ENCODE measurements at regions not wholly inside any gene's neighbourhood (a gene's known extent, or its start where the extent isn't known, plus 50 kb on each side); places are given as distances from the start of the nearest gene placed in this dataset.

DNA sequence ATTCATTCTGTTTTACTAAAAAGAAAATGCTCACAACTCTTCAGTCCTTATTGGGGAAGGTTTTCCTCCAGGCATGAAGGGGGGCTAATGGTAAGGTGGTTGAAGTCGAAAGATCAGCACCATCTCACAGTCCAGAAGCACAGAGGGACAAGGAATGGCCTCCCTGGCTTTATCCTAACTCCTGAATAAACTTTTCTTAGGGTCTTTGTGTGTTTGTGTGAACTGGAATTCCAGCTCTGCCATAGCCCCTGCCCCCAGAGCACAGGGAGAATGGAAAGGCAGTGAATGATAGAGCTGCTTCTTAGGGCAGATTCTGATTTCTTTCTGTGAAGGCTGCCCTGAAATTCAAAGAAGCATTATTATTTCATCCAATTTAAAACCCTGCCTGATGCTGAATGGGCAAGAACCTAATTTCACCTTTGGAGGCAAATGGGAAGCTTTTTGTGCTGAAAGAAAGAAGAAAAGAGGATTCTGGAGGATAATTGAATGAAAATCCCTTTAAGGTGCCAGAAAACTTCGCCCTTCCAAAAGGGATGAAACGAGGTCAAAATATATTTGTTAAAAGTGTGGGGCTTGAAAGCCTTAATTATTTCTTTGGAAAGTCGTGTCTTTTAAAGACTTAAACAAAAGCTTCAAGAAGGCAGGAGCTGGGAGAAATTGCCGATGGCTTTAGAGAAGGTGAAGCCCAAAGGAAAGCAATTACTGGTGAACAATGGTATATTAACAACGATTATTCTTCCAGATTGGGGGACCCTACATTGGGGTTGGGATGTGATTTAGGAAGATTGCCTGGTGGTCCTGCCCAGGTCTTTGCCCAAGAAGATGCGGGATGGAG is 259.9 kb upstream of the RGMA start:
- TF ChIP-seq ZNF70 (CRISPR knock-in tag; IDR thresholded peaks at IDR 0.05) (no peak), ARNTL (CRISPR knock-in tag; IDR thresholded peaks at IDR 0.05; ENCODE audit: borderline replicate concordance, low read depth) (no peak), PATZ1 (CRISPR knock-in tag; IDR thresholded peaks at IDR 0.05; ENCODE audit: borderline replicate concordance) (no peak), SNAI2 (CRISPR knock-in tag; IDR thresholded peaks at IDR 0.05) (no peak), ISL1 (CRISPR knock-in tag; IDR thresholded peaks at IDR 0.05) (no peak), TOX (CRISPR knock-in tag; IDR thresholded peaks at IDR 0.05; ENCODE audit: borderline replicate concordance) (no peak), GLIS3 (CRISPR knock-in tag; IDR thresholded peaks at IDR 0.05) (no peak), CSDC2 (CRISPR knock-in tag; IDR thresholded peaks at IDR 0.05) (no peak), CSRNP3 (CRISPR knock-in tag; IDR thresholded peaks at IDR 0.05) (no peak), PPARA (CRISPR knock-in tag; IDR thresholded peaks at IDR 0.05; ENCODE audit: borderline replicate concordance) (no peak), ESRRG (CRISPR knock-in tag; IDR thresholded peaks at IDR 0.05) (no peak), RARB (CRISPR knock-in tag; IDR thresholded peaks at IDR 0.05) (no peak), ZFP3 (CRISPR knock-in tag; IDR thresholded peaks at IDR 0.05) (no peak), ZNF565 (CRISPR knock-in tag; conservative IDR thresholded peaks at IDR 0.05; ENCODE audit: low read depth) (no peak)
- TF ChIP-seq, protein P1, sequence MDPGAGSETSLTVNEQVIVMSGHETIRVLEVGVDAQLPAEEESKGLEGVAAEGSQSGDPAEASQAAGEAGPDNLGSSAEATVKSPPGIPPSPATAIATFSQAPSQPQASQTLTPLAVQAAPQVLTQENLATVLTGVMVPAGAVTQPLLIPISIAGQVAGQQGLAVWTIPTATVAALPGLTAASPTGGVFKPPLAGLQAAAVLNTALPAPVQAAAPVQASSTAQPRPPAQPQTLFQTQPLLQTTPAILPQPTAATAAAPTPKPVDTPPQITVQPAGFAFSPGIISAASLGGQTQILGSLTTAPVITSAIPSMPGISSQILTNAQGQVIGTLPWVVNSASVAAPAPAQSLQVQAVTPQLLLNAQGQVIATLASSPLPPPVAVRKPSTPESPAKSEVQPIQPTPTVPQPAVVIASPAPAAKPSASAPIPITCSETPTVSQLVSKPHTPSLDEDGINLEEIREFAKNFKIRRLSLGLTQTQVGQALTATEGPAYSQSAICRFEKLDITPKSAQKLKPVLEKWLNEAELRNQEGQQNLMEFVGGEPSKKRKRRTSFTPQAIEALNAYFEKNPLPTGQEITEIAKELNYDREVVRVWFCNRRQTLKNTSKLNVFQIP (CRISPR knock-in tag; IDR thresholded peaks at IDR 0.05; ENCODE audit: borderline replicate concordance, low read depth), result no peak
- ATAC-seq, result no peak

DNA sequence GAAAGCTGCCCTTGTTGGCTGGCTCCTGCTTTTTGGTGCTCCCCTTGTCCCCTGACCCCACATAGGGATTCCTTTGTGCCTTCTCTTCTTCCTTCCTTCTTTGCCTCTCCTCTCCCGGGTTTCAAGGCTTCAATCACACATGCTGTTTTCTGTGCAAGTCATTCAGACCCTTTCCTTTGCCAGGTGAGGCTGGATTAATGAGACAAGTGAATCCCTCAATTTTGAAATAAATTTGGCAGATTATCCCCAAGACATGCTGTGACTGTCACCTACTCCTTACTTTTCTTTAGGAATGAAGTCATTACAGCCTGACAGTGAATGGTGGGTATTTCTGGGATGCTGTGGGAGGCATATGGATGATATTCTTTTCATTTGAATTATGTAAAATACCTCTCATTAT is 259.0 kb upstream of the RGMA start:
- no peak for ATAC-seq
- TF ChIP-seq PATZ1 (CRISPR knock-in tag; IDR thresholded peaks at IDR 0.05; ENCODE audit: borderline replicate concordance) (no peak), TOX (CRISPR knock-in tag; IDR thresholded peaks at IDR 0.05; ENCODE audit: borderline replicate concordance) (no peak), ZNF8 (CRISPR knock-in tag; IDR thresholded peaks at IDR 0.05) (no peak), ZFP3 (CRISPR knock-in tag; IDR thresholded peaks at IDR 0.05) (no peak), TSHZ2 (CRISPR knock-in tag; IDR thresholded peaks at IDR 0.05) (no peak), CSDC2 (CRISPR knock-in tag; IDR thresholded peaks at IDR 0.05) (no peak), SNAI2 (CRISPR knock-in tag; IDR thresholded peaks at IDR 0.05) (no peak), ZFP30 (CRISPR knock-in tag; IDR thresholded peaks at IDR 0.05) (no peak), ISL1 (CRISPR knock-in tag; IDR thresholded peaks at IDR 0.05) (no peak), ZNF565 (CRISPR knock-in tag; conservative IDR thresholded peaks at IDR 0.05; ENCODE audit: low read depth) (no peak), RARB (CRISPR knock-in tag; IDR thresholded peaks at IDR 0.05) (no peak), ZNF70 (CRISPR knock-in tag; IDR thresholded peaks at IDR 0.05) (no peak)
- TF ChIP-seq, protein P1 (CRISPR knock-in tag; IDR thresholded peaks at IDR 0.05; ENCODE audit: borderline replicate concordance, low read depth), result no peak
